Bronchial epithelial cell (primary cell): ENCODE measurements at regions not wholly inside any gene's neighbourhood (a gene's known extent, or its start where the extent isn't known, plus 50 kb on each side); places are given as distances from the start of the nearest gene placed in this dataset.

ENCODE experiments used
- DNase-seq: peaks from one replicate; pipeline ENCODE4 v3.0.0-alpha.2; 2010; ENCODE audit warnings: low read depth
- FAIRE-seq: peaks from 2 replicates; lab custom pipeline; 2011; peaks lifted over from hg19 to GRCh38; lab: Jason Lieb, UNC
- H3K27me3 ChIP-seq: 2 replicates; pipeline ENCODE4 v1.5.1; 2011; ENCODE audit warnings: low read length; ENCODE audit not compliant: control insufficient read depth, insufficient read depth
- H3K36me3 ChIP-seq: 2 replicates; pipeline ENCODE4 v1.5.1; 2011; ENCODE audit warnings: low read length; ENCODE audit not compliant: control insufficient read depth, insufficient read depth
- H3K4me3 ChIP-seq: 2 replicates; pipeline ENCODE4 v1.5.1; 2011; ENCODE audit warnings: mild to moderate bottlenecking, low read depth, low read length, control low read depth
- CTCF ChIP-seq: IDR thresholded peaks from 2 replicates; pipeline ENCODE4 v1.5.1; 2011; ENCODE audit warnings: mild to moderate bottlenecking, moderate library complexity, low read length, control low read depth, inconsistent platforms; ENCODE audit not compliant: insufficient read depth, severe bottlenecking

- Histone ChIP-seq H3K4me3 (no peak overlapping the region), H3K27me3 (no peaks in the 10 kb centered on the region), H3K36me3 (no peaks in the 10 kb centered on the region)
- DNase-seq (peak; percentile 49), FAIRE-seq (peak; percentile 28)
- TF ChIP-seq CTCF, result no peak
These were observed 57.2 kb upstream of the PITRM1 start for GRCh38 chr10:3229815-3230214.

GRCh38 chr10:3228629-3228945, 56.0 kb upstream of the PITRM1 start:
- H3K36me3 ChIP-seq, result no peaks in the 10 kb centered on the region
- no peaks in the 10 kb centered on the region for H3K27me3 ChIP-seq
- H3K4me3 ChIP-seq, result no peak overlapping the region
- no peak for TF ChIP-seq CTCF
- DNase-seq (no peak), FAIRE-seq (no peak)

- no peak overlapping the region for H3K4me3 ChIP-seq
- FAIRE-seq, result peak; percentile 7
- H3K27me3 ChIP-seq, result no peaks in the 10 kb centered on the region
- no peaks in the 10 kb centered on the region for H3K36me3 ChIP-seq
- TF ChIP-seq CTCF, result no peak
- DNase-seq, result peak; percentile 93
These were observed 54.6 kb upstream of the PITRM1 start for GRCh38 chr10:3226960-3227744.

- Histone ChIP-seq H3K36me3 (no peaks in the 10 kb centered on the region), H3K27me3 (no peaks in the 10 kb centered on the region), H3K4me3 (no peak overlapping the region)
- DNase-seq (peak; percentile 84), FAIRE-seq (no peak)
- no peak for TF ChIP-seq CTCF
These were observed 53.0 kb upstream of the PITRM1 start for GRCh38 chr10:3225561-3225960.

GRCh38 chr10:3224241-3224640, 51.7 kb upstream of the PITRM1 start:
- DNase-seq (no peak), FAIRE-seq (no peak)
- TF ChIP-seq CTCF, result no peak
- no peaks in the 10 kb centered on the region for H3K27me3 ChIP-seq
- H3K36me3 ChIP-seq, result no peaks in the 10 kb centered on the region
- no peak overlapping the region for H3K4me3 ChIP-seq

GRCh38 chr10:3222626-3223025, 50.0 kb upstream of the PITRM1 start:
- DNase-seq (no peak), FAIRE-seq (no peak)
- TF ChIP-seq CTCF, result no peak
- Histone ChIP-seq H3K4me3 (no peak overlapping the region), H3K36me3 (no peaks in the 10 kb centered on the region), H3K27me3 (no peaks in the 10 kb centered on the region)
